ENCODE measurements at regions not wholly inside any gene's neighbourhood (a gene's known extent, or its start where the extent isn't known, plus 50 kb on each side); places are given as distances from the start of the nearest gene placed in this dataset.

DNA sequence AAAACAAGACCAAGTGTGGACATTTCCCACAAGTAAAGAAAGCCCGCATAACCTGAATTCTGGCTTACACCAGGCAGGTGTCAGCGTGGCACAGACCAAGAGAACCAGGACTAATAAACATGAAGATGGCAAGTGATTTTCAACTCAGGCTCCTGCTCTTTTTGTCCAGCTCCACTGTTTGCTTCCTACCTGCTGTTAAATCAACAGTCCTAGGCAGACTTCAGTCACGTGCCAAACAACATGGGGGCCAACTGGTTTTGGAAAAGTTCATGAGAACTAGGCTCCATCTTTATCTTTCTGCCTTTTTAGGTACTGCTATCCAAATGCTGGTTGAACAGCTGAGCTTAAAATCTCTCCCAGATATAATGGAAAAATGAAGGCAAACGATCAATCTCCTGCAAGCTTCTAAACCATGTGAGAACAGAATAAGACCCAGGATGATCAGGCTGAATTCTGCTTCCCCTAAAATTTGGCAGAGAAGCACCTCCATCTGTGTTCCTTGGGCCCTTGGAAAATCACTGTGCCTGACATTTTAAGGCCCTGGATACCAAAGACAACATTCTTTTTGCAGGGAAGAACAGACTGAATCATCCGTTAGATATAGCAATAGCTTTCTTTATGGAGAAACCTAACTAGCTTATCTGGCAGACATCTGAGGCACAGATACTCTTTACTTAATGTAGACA, 215.6 kb upstream of the USP15 start:
- Mint-ChIP-seq H3K4me3 (no peak overlapping the region), H3K9me3 (peaks cover 18% of the 10 kb centered on the region), H3K27ac (no peak overlapping the region), H3K27me3 (ENCODE audit: low read depth) (no peaks in the 10 kb centered on the region), H3K36me3 (peaks cover 5% of the 10 kb centered on the region), H3K4me1 (0 out of 2 replicates have a peak, but pooled peaks cover 5% of the 10 kb centered on the region)
- no peak for DNase-seq (ENCODE audit: low spot score)
- no peak for TF ChIP-seq OVOL2 (CRISPR knock-in tag; IDR thresholded peaks at IDR 0.05; ENCODE audit: borderline replicate concordance)
- TF ChIP-seq, protein P1, sequence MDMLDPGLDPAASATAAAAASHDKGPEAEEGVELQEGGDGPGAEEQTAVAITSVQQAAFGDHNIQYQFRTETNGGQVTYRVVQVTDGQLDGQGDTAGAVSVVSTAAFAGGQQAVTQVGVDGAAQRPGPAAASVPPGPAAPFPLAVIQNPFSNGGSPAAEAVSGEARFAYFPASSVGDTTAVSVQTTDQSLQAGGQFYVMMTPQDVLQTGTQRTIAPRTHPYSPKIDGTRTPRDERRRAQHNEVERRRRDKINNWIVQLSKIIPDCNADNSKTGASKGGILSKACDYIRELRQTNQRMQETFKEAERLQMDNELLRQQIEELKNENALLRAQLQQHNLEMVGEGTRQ (CRISPR knock-in tag; IDR thresholded peaks at IDR 0.05) = peak; percentile 54
- TF ChIP-seq, protein P2, sequence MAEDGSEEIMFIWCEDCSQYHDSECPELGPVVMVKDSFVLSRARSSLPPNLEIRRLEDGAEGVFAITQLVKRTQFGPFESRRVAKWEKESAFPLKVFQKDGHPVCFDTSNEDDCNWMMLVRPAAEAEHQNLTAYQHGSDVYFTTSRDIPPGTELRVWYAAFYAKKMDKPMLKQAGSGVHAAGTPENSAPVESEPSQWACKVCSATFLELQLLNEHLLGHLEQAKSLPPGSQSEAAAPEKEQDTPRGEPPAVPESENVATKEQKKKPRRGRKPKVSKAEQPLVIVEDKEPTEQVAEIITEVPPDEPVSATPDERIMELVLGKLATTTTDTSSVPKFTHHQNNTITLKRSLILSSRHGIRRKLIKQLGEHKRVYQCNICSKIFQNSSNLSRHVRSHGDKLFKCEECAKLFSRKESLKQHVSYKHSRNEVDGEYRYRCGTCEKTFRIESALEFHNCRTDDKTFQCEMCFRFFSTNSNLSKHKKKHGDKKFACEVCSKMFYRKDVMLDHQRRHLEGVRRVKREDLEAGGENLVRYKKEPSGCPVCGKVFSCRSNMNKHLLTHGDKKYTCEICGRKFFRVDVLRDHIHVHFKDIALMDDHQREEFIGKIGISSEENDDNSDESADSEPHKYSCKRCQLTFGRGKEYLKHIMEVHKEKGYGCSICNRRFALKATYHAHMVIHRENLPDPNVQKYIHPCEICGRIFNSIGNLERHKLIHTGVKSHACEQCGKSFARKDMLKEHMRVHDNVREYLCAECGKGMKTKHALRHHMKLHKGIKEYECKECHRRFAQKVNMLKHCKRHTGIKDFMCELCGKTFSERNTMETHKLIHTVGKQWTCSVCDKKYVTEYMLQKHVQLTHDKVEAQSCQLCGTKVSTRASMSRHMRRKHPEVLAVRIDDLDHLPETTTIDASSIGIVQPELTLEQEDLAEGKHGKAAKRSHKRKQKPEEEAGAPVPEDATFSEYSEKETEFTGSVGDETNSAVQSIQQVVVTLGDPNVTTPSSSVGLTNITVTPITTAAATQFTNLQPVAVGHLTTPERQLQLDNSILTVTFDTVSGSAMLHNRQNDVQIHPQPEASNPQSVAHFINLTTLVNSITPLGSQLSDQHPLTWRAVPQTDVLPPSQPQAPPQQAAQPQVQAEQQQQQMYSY (CRISPR knock-in tag; IDR thresholded peaks at IDR 0.05) = peak; percentile 85
- ChIA-PET CTCF (interaction anchor here (0.8 kb wide), 1 partner anchor 79 kb away, joined by 3 read pairs; no protein-coding TSS in a partner anchor), POLR2A (no interaction called here)
- peak; percentile 36 for ATAC-seq

DNA sequence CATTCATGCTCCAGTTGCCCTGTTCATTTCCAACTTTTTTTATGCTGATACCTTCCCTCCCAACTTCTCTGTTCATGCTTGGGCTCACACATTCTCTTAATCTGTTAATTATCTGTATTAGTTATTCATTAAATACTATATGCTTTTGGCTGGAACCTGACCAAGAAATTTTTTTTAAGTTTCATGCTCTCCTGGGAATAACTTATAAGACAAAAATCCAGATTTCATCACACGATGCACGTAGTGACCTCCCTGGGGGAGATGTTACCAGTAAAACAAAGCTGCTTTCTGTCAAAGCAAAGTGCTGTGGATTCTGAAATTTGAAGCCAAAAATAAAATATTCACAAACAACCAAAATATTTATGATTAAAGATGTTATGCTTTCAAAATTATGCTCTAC, 215.0 kb upstream of the USP15 start:
- H3K27me3 Mint-ChIP-seq (ENCODE audit: low read depth) = no peaks in the 10 kb centered on the region
- H3K27ac Mint-ChIP-seq = no peak overlapping the region
- DNase-seq (ENCODE audit: low spot score) (no peak), ATAC-seq (no peak)
- H3K36me3 Mint-ChIP-seq = peaks cover 5% of the 10 kb centered on the region
- H3K4me3 Mint-ChIP-seq = no peak overlapping the region
- peaks cover 12% of the 10 kb centered on the region for H3K9me3 Mint-ChIP-seq
- H3K4me1 Mint-ChIP-seq = 0 out of 2 replicates have a peak, but pooled peaks cover 5% of the 10 kb centered on the region
- ChIA-PET POLR2A (no interaction called here), CTCF (interaction anchor here (1.0 kb wide), 1 partner anchor 148 kb away, joined by 4 read pairs; no protein-coding TSS in a partner anchor)
- TF ChIP-seq ZNF423 (CRISPR knock-in tag; IDR thresholded peaks at IDR 0.05) = no peak
- TF ChIP-seq, protein P3, sequence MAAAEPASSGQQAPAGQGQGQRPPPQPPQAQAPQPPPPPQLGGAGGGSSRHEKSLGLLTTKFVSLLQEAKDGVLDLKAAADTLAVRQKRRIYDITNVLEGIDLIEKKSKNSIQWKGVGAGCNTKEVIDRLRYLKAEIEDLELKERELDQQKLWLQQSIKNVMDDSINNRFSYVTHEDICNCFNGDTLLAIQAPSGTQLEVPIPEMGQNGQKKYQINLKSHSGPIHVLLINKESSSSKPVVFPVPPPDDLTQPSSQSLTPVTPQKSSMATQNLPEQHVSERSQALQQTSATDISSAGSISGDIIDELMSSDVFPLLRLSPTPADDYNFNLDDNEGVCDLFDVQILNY (CRISPR knock-in tag; IDR thresholded peaks at IDR 0.05) = no peak
- TF ChIP-seq, protein P4, sequence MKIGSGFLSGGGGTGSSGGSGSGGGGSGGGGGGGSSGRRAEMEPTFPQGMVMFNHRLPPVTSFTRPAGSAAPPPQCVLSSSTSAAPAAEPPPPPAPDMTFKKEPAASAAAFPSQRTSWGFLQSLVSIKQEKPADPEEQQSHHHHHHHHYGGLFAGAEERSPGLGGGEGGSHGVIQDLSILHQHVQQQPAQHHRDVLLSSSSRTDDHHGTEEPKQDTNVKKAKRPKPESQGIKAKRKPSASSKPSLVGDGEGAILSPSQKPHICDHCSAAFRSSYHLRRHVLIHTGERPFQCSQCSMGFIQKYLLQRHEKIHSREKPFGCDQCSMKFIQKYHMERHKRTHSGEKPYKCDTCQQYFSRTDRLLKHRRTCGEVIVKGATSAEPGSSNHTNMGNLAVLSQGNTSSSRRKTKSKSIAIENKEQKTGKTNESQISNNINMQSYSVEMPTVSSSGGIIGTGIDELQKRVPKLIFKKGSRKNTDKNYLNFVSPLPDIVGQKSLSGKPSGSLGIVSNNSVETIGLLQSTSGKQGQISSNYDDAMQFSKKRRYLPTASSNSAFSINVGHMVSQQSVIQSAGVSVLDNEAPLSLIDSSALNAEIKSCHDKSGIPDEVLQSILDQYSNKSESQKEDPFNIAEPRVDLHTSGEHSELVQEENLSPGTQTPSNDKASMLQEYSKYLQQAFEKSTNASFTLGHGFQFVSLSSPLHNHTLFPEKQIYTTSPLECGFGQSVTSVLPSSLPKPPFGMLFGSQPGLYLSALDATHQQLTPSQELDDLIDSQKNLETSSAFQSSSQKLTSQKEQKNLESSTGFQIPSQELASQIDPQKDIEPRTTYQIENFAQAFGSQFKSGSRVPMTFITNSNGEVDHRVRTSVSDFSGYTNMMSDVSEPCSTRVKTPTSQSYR (CRISPR knock-in tag; IDR thresholded peaks at IDR 0.05) = no peak
- TF ChIP-seq, protein P5, sequence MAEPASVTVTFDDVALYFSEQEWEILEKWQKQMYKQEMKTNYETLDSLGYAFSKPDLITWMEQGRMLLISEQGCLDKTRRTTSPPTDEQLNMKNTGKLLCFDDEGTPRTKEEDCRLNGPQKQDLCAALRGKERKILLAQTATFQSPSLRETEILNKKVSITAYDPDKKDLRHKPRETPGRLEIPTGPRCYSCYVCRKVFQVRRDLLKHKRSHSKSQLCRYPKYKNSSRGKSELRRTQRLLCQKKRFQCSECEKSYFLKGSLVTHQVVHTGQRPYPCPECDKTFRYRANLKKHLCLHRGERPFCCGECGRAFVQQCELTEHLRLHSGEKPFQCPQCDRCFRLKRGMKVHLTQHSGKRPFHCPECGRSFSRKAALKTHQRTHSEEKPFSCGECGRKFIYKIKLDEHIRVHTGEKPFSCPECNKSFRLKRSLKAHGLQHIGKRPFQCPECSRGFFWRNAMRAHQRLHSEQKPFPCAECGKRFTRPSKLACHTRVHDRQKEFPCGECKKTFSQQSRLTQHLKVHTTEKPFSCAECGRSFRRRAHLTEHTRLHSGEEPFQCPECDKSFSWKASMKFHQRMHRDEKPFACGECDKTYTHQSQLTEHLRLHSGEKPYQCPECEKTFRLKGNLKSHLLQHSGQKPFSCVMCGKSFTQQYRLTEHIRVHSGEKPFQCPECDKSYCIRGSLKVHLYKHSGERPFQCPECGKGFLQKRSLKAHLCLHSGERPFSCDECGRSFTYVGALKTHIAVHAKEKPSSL (CRISPR knock-in tag; conservative IDR thresholded peaks at IDR 0.05) = no peak
- TF ChIP-seq, protein P6, sequence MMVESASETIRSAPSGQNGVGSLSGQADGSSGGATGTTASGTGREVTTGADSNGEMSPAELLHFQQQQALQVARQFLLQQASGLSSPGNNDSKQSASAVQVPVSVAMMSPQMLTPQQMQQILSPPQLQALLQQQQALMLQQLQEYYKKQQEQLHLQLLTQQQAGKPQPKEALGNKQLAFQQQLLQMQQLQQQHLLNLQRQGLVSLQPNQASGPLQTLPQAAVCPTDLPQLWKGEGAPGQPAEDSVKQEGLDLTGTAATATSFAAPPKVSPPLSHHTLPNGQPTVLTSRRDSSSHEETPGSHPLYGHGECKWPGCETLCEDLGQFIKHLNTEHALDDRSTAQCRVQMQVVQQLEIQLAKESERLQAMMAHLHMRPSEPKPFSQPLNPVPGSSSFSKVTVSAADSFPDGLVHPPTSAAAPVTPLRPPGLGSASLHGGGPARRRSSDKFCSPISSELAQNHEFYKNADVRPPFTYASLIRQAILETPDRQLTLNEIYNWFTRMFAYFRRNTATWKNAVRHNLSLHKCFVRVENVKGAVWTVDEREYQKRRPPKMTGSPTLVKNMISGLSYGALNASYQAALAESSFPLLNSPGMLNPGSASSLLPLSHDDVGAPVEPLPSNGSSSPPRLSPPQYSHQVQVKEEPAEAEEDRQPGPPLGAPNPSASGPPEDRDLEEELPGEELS (CRISPR knock-in tag; IDR thresholded peaks at IDR 0.05) = no peak
- TF ChIP-seq NR3C1 (CRISPR knock-in tag; conservative IDR thresholded peaks at IDR 0.05; ENCODE audit: low read depth) = no peak
- no peak for TF ChIP-seq IRF2 (CRISPR knock-in tag; IDR thresholded peaks at IDR 0.05; ENCODE audit: borderline replicate concordance, low read depth)
- TF ChIP-seq FOXJ3 (CRISPR knock-in tag; IDR thresholded peaks at IDR 0.05; ENCODE audit: borderline replicate concordance) = no peak
- TF ChIP-seq JAZF1 (CRISPR knock-in tag; IDR thresholded peaks at IDR 0.05) = no peak
- TF ChIP-seq, protein P7, sequence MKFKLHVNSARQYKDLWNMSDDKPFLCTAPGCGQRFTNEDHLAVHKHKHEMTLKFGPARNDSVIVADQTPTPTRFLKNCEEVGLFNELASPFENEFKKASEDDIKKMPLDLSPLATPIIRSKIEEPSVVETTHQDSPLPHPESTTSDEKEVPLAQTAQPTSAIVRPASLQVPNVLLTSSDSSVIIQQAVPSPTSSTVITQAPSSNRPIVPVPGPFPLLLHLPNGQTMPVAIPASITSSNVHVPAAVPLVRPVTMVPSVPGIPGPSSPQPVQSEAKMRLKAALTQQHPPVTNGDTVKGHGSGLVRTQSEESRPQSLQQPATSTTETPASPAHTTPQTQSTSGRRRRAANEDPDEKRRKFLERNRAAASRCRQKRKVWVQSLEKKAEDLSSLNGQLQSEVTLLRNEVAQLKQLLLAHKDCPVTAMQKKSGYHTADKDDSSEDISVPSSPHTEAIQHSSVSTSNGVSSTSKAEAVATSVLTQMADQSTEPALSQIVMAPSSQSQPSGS (CRISPR knock-in tag; IDR thresholded peaks at IDR 0.05; ENCODE audit: borderline replicate concordance, low read depth) = no peak
- TF ChIP-seq OVOL2 (CRISPR knock-in tag; IDR thresholded peaks at IDR 0.05; ENCODE audit: borderline replicate concordance) = no peak
- no peak for TF ChIP-seq ZNF671 (CRISPR knock-in tag; IDR thresholded peaks at IDR 0.05)
- no peak for TF ChIP-seq MYBL2 (CRISPR knock-in tag; IDR thresholded peaks at IDR 0.05)
- TF ChIP-seq RORB (CRISPR knock-in tag; IDR thresholded peaks at IDR 0.05) = no peak
- no peak for TF ChIP-seq ZNF396 (CRISPR knock-in tag; IDR thresholded peaks at IDR 0.05; ENCODE audit: borderline replicate concordance)
- TF ChIP-seq, protein P8, sequence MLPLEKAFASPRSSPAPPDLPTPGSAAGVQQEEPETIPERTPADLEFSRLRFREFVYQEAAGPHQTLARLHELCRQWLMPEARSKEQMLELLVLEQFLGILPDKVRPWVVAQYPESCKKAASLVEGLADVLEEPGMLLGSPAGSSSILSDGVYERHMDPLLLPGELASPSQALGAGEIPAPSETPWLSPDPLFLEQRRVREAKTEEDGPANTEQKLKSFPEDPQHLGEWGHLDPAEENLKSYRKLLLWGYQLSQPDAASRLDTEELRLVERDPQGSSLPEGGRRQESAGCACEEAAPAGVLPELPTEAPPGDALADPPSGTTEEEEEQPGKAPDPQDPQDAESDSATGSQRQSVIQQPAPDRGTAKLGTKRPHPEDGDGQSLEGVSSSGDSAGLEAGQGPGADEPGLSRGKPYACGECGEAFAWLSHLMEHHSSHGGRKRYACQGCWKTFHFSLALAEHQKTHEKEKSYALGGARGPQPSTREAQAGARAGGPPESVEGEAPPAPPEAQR (CRISPR knock-in tag; IDR thresholded peaks at IDR 0.05) = no peak
